ENCODE measurements at regions not wholly inside any gene's neighbourhood (a gene's known extent, or its start where the extent isn't known, plus 50 kb on each side); places are given as distances from the start of the nearest gene placed in this dataset.

DNA sequence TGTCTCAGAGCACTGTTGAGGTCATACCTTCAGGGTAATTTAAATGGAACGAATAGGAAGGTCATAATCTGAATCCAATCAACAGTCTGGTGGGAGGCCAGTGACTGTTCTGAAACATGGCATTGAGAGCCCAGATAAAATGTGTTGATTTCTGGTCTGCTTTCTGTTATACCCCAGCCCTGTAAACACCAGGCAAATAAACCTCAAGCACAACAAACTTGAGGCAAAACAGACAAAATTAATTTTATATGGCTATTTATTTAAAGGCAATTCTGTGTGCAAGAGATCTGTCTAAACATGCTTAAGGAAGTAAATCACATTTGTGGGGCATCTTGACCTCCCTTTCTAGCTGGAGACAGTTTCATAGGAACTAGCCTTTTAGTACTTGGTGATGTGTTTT, 140.9 kb upstream of the SPEF2 start:
- DNase-seq (ENCODE audit: low read depth in 2 of 2), result no peak
- Histone ChIP-seq H3K27ac (ENCODE audit: insufficient read depth, low read length) (no peak overlapping the region), H3K4me2 (ENCODE audit: extremely low read depth, insufficient read depth, low read length) (no peak overlapping the region), H3K27me3 (ENCODE audit: control insufficient read depth, insufficient read depth, low read length) (no peaks in the 10 kb centered on the region), H4K20me1 (ENCODE audit: control insufficient read depth, extremely low read depth, insufficient read depth, low read length) (no peaks in the 10 kb centered on the region), H3K9me3 (ENCODE audit: control insufficient read depth, insufficient read depth, low read depth, low read length) (no peaks in the 10 kb centered on the region), H2AFZ (ENCODE audit: low read length) (no peak overlapping the region), H3K4me1 (ENCODE audit: control insufficient read depth, extremely low read depth, insufficient read depth, low read length) (no peaks in the 10 kb centered on the region), H3K36me3 (ENCODE audit: control insufficient read depth, insufficient read depth, low read length) (no peaks in the 10 kb centered on the region), H3K79me2 (ENCODE audit: control insufficient read depth, insufficient read depth, low read length) (no peaks in the 10 kb centered on the region), H3K4me3 (replicated peaks in 1 of 4; ENCODE audit: control extremely low read depth in 1 of 4, insufficient read depth in 1 of 4, low read depth in 3 of 4, low read length in 4 of 4) (no peak overlapping the region), H3K9ac (ENCODE audit: insufficient read depth, low read length) (no peak overlapping the region)
- TF ChIP-seq, protein P1, sequence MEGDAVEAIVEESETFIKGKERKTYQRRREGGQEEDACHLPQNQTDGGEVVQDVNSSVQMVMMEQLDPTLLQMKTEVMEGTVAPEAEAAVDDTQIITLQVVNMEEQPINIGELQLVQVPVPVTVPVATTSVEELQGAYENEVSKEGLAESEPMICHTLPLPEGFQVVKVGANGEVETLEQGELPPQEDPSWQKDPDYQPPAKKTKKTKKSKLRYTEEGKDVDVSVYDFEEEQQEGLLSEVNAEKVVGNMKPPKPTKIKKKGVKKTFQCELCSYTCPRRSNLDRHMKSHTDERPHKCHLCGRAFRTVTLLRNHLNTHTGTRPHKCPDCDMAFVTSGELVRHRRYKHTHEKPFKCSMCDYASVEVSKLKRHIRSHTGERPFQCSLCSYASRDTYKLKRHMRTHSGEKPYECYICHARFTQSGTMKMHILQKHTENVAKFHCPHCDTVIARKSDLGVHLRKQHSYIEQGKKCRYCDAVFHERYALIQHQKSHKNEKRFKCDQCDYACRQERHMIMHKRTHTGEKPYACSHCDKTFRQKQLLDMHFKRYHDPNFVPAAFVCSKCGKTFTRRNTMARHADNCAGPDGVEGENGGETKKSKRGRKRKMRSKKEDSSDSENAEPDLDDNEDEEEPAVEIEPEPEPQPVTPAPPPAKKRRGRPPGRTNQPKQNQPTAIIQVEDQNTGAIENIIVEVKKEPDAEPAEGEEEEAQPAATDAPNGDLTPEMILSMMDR (conservative IDR thresholded peaks at IDR 0.05 in 1 of 2, IDR thresholded peaks at IDR 0.05 in 1 of 2; ENCODE audit: low read depth in 1 of 2, low read length in 2 of 2), result no peak
- TF ChIP-seq EZH2 (IDR thresholded peaks at IDR 0.05; ENCODE audit: low read length, missing control alignments), result no peak

DNA sequence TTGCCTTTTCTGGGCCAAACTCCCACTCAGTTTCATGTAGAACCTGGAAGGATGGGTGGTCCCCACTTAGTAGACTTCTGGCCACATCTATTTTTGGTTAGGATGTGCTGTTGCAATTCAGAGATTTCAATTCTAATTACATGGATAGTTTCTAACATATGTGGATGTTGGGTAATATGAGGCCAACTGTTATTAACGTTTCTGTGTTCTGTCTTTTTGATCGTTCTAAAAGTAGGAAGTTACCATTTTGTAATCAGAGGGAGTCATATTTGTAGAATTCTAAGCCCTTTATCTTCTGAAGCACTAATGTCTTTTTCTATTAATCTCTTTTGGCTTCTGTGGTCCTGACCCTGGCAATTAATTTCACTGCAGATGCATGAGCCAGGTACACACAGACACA, 141.6 kb upstream of the SPEF2 start:
- Histone ChIP-seq H3K4me2 (ENCODE audit: extremely low read depth, insufficient read depth, low read length) (no peak overlapping the region), H4K20me1 (ENCODE audit: control insufficient read depth, extremely low read depth, insufficient read depth, low read length) (no peaks in the 10 kb centered on the region), H3K36me3 (ENCODE audit: control insufficient read depth, insufficient read depth, low read length) (no peaks in the 10 kb centered on the region), H3K9ac (ENCODE audit: insufficient read depth, low read length) (no peak overlapping the region), H2AFZ (ENCODE audit: low read length) (no peak overlapping the region), H3K4me3 (replicated peaks in 1 of 4; ENCODE audit: control extremely low read depth in 1 of 4, insufficient read depth in 1 of 4, low read depth in 3 of 4, low read length in 4 of 4) (no peak overlapping the region), H3K4me1 (ENCODE audit: control insufficient read depth, extremely low read depth, insufficient read depth, low read length) (no peaks in the 10 kb centered on the region), H3K27ac (ENCODE audit: insufficient read depth, low read length) (no peak overlapping the region), H3K79me2 (ENCODE audit: control insufficient read depth, insufficient read depth, low read length) (no peaks in the 10 kb centered on the region), H3K9me3 (ENCODE audit: control insufficient read depth, insufficient read depth, low read depth, low read length) (no peaks in the 10 kb centered on the region), H3K27me3 (ENCODE audit: control insufficient read depth, insufficient read depth, low read length) (no peaks in the 10 kb centered on the region)
- DNase-seq (ENCODE audit: low read depth in 2 of 2), result no peak
- TF ChIP-seq, protein P1 (conservative IDR thresholded peaks at IDR 0.05 in 1 of 2, IDR thresholded peaks at IDR 0.05 in 1 of 2; ENCODE audit: low read depth in 1 of 2, low read length in 2 of 2), result no peak

DNA sequence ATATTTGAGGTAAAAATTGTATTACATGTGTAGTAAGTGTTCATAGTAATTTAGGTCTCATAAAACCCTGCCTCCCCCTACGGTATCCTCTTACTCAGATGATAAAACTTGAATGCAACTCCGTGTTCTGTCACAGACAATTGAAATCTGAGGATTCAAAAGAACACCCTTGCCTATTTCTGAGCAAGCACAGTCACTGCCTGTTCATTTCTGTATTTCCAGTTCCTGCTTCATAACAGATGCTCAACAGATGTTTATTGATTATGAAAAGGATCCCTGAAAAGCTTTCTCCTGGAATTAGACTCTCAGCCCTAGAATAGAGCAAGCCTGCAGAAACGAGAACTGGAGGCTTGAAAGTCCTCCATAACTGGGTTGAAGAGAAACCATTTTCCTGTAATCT, 144.1 kb upstream of the SPEF2 start:
- Histone ChIP-seq H3K27ac (ENCODE audit: insufficient read depth, low read length) (no peak overlapping the region), H3K79me2 (ENCODE audit: control insufficient read depth, insufficient read depth, low read length) (no peaks in the 10 kb centered on the region), H2AFZ (ENCODE audit: low read length) (no peak overlapping the region), H3K9ac (ENCODE audit: insufficient read depth, low read length) (no peak overlapping the region), H3K27me3 (ENCODE audit: control insufficient read depth, insufficient read depth, low read length) (no peaks in the 10 kb centered on the region), H3K4me2 (ENCODE audit: extremely low read depth, insufficient read depth, low read length) (no peak overlapping the region), H4K20me1 (ENCODE audit: control insufficient read depth, extremely low read depth, insufficient read depth, low read length) (no peaks in the 10 kb centered on the region), H3K9me3 (ENCODE audit: control insufficient read depth, insufficient read depth, low read depth, low read length) (no peaks in the 10 kb centered on the region), H3K4me1 (ENCODE audit: control insufficient read depth, extremely low read depth, insufficient read depth, low read length) (no peaks in the 10 kb centered on the region), H3K36me3 (ENCODE audit: control insufficient read depth, insufficient read depth, low read length) (no peaks in the 10 kb centered on the region), H3K4me3 (replicated peaks in 1 of 4; ENCODE audit: control extremely low read depth in 1 of 4, insufficient read depth in 1 of 4, low read depth in 3 of 4, low read length in 4 of 4) (no peak overlapping the region)
- TF ChIP-seq, protein P1 (conservative IDR thresholded peaks at IDR 0.05 in 1 of 2, IDR thresholded peaks at IDR 0.05 in 1 of 2; ENCODE audit: low read depth in 1 of 2, low read length in 2 of 2), result no peak
- TF ChIP-seq EZH2 (IDR thresholded peaks at IDR 0.05; ENCODE audit: low read length, missing control alignments), result no peak
- no peak for DNase-seq (ENCODE audit: low read depth in 2 of 2)

Data from fibroblast of lung (primary cell).